OCI-LY1 (cell line): ENCODE measurements at regions not wholly inside any gene's neighbourhood (a gene's known extent, or its start where the extent isn't known, plus 50 kb on each side); places are given as distances from the start of the nearest gene placed in this dataset.
"Not testable (repeated sequence)": the region's sequence is repeated elsewhere in the genome, so short reads cannot be mapped to it uniquely, and the experiment has no call there.

Experiments
- H2AFZ ChIP-seq: fragments of 200-600 bp; sonication (generic), shearing (Covaris generic); 2 replicates; pipeline ENCODE4 v1.6.0; 2014; ENCODE audit warnings: antibody characterized with exemption, mild to moderate bottlenecking, low read length
- H3F3A ChIP-seq: fragments of 200-600 bp; sonication (generic), shearing (Covaris generic); 2 replicates; pipeline ENCODE4 v1.6.0; 2014; ENCODE audit warnings: mild to moderate bottlenecking, antibody characterized with exemption, low read length, moderate library complexity; ENCODE audit not compliant: insufficient read depth
- H3K27ac ChIP-seq: fragments of 200-600 bp; sonication (generic); 2 replicates; pipeline ENCODE4 v1.5.1; 2014; ENCODE audit warnings: low read length, mixed run types, mild to moderate bottlenecking, low read depth; ENCODE audit not compliant: poor library complexity, severe bottlenecking
- H3K27me3 ChIP-seq: fragments of 200-600 bp; sonication (generic); 2 replicates; pipeline ENCODE4 v1.6.0; 2014; ENCODE audit warnings: antibody characterized with exemption, mild to moderate bottlenecking, low read length, moderate library complexity; ENCODE audit not compliant: insufficient read depth
- H3K36me3 ChIP-seq: fragments of 200-600 bp; sonication (generic); 2 replicates; pipeline ENCODE4 v1.6.1; 2014; ENCODE audit warnings: mild to moderate bottlenecking, antibody characterized with exemption, low read length, moderate library complexity, mixed read lengths; ENCODE audit not compliant: insufficient read depth
- H3K4me1 ChIP-seq: fragments of 200-600 bp; sonication (generic); 2 replicates; pipeline ENCODE4 v1.5.1; 2014; ENCODE audit warnings: mild to moderate bottlenecking, low read length, moderate library complexity; ENCODE audit not compliant: insufficient read depth, severe bottlenecking
- H3K4me2 ChIP-seq: fragments of 200-600 bp; sonication (generic), shearing (Covaris generic); 2 replicates; pipeline ENCODE4 v1.6.1; 2014; ENCODE audit warnings: low read length
- H3K4me3 ChIP-seq: fragments of 200-600 bp; sonication (generic); 2 replicates; pipeline ENCODE4 v1.5.1; 2014; ENCODE audit warnings: low read length, low read depth, mild to moderate bottlenecking, mixed read lengths; ENCODE audit not compliant: poor library complexity, severe bottlenecking
- H3K79me2 ChIP-seq: fragments of 200-600 bp; shearing (Covaris generic); 2 replicates; pipeline ENCODE4 v1.6.1; 2016; ENCODE audit warnings: mixed run types, low read length, mixed read lengths; ENCODE audit not compliant: insufficient read depth
- H3K9ac ChIP-seq: fragments of 200-600 bp; sonication (generic), shearing (Covaris generic); 2 replicates; pipeline ENCODE4 v1.6.1; 2014; ENCODE audit warnings: mild to moderate bottlenecking, low read length, mixed read lengths
- H3K9me2 ChIP-seq: fragments of 200-600 bp; sonication (generic), shearing (Covaris generic); 2 replicates; pipeline ENCODE4 v1.6.1; 2014; ENCODE audit warnings: low read depth, mild to moderate bottlenecking, low read length, mixed read lengths
- H3K9me3 ChIP-seq: fragments of 200-600 bp; shearing (Covaris generic); 2 replicates; pipeline ENCODE4 v1.6.1; 2014; ENCODE audit warnings: low read length, mixed read lengths
- H4K20me1 ChIP-seq: fragments of 200-600 bp; sonication (generic), shearing (Covaris generic); 2 replicates; pipeline ENCODE4 v1.6.0; 2016; ENCODE audit warnings: mild to moderate bottlenecking, low read length; ENCODE audit not compliant: insufficient read depth
- CTCF ChIP-seq: fragments of 200-600 bp; sonication (generic), shearing (Covaris generic); IDR thresholded peaks from 2 replicates; pipeline ENCODE4 v1.5.1; 2017; ENCODE audit warnings: mild to moderate bottlenecking, antibody characterized with exemption, low read length, moderate library complexity, mixed read lengths
- EZH2 ChIP-seq: fragments of 200-600 bp; sonication (generic), shearing (Covaris generic); IDR thresholded peaks from 2 replicates; pipeline ENCODE4 v1.8.0; 2017; ENCODE audit warnings: borderline replicate concordance, mixed run types, mild to moderate bottlenecking, antibody characterized with exemption, low read length, moderate library complexity, mixed read lengths

- H2AFZ ChIP-seq = no peak overlapping the region
- H3K9ac ChIP-seq = no peak overlapping the region
- no peaks in the 10 kb centered on the region for H3K36me3 ChIP-seq
- H4K20me1 ChIP-seq = no peaks in the 10 kb centered on the region
- no peak overlapping the region for H3K27ac ChIP-seq
- H3F3A ChIP-seq = no peaks in the 10 kb centered on the region
- H3K9me2 ChIP-seq = no peaks in the 10 kb centered on the region
- no peak for TF ChIP-seq CTCF
- H3K4me3 ChIP-seq = no peak overlapping the region
- H3K79me2 ChIP-seq = no peaks in the 10 kb centered on the region
- no peaks in the 10 kb centered on the region for H3K27me3 ChIP-seq
- H3K4me1 ChIP-seq = no peaks in the 10 kb centered on the region
- H3K9me3 ChIP-seq = no peaks in the 10 kb centered on the region
- H3K4me2 ChIP-seq = no peak overlapping the region
These were observed 72.6 kb upstream of the ADAMTS3 start for GRCh38 chr4:72641611-72642010.

GRCh38 chr4:72636866-72637265 is 67.8 kb upstream of the ADAMTS3 start:
- not testable (repeated sequence) for H3K9me3 ChIP-seq, H2AFZ ChIP-seq, H3K4me3 ChIP-seq, H3K79me2 ChIP-seq, H3K27ac ChIP-seq, H3K4me1 ChIP-seq, H3K27me3 ChIP-seq, H3K4me2 ChIP-seq, H4K20me1 ChIP-seq, H3F3A ChIP-seq, H3K9ac ChIP-seq, H3K36me3 ChIP-seq, H3K9me2 ChIP-seq

GRCh38 chr4:72635931-72636330 is 66.9 kb upstream of the ADAMTS3 start:
- not testable (repeated sequence) for H3K4me2 ChIP-seq, H3K79me2 ChIP-seq, H3K9ac ChIP-seq, H3K9me2 ChIP-seq, H3F3A ChIP-seq, H2AFZ ChIP-seq, H3K27me3 ChIP-seq, H3K4me3 ChIP-seq, H3K4me1 ChIP-seq, H3K27ac ChIP-seq, H4K20me1 ChIP-seq, H3K36me3 ChIP-seq, H3K9me3 ChIP-seq

GRCh38 chr4:72632253-72632652 is 63.2 kb upstream of the ADAMTS3 start:
- H4K20me1 ChIP-seq, H3K9me3 ChIP-seq, H3K4me1 ChIP-seq: not testable (repeated sequence)

GRCh38 chr4:72631296-72631695 is 62.3 kb upstream of the ADAMTS3 start:
- no peaks in the 10 kb centered on the region for H3K36me3 ChIP-seq
- no peaks in the 10 kb centered on the region for H3F3A ChIP-seq
- no peak overlapping the region for H3K4me2 ChIP-seq
- TF ChIP-seq CTCF (no peak), EZH2 (no peak)
- no peaks in the 10 kb centered on the region for H3K27me3 ChIP-seq
- H3K4me3 ChIP-seq = no peak overlapping the region
- no peak overlapping the region for H3K9ac ChIP-seq
- H3K79me2 ChIP-seq = no peaks in the 10 kb centered on the region
- H3K9me3 ChIP-seq = no peaks in the 10 kb centered on the region
- H3K9me2 ChIP-seq = no peaks in the 10 kb centered on the region
- no peaks in the 10 kb centered on the region for H3K4me1 ChIP-seq
- no peak overlapping the region for H2AFZ ChIP-seq
- H3K27ac ChIP-seq = no peak overlapping the region
- H4K20me1 ChIP-seq = no peaks in the 10 kb centered on the region

More at GRCh38 chr4:72632253-72632652, 63.2 kb upstream of the ADAMTS3 start:
- not testable (repeated sequence) for H2AFZ ChIP-seq, H3K36me3 ChIP-seq, H3K4me2 ChIP-seq, H3F3A ChIP-seq, H3K79me2 ChIP-seq, H3K27me3 ChIP-seq, H3K27ac ChIP-seq, H3K9me2 ChIP-seq, H3K4me3 ChIP-seq, H3K9ac ChIP-seq
